DOHH2 (cell line): ENCODE measurements at regions not wholly inside any gene's neighbourhood (a gene's known extent, or its start where the extent isn't known, plus 50 kb on each side); places are given as distances from the start of the nearest gene placed in this dataset.

Source experiments
- CTCF ChIP-seq: fragments of 200-600 bp; sonication (generic); IDR thresholded peaks from one replicate; pipeline ENCODE4 v1.5.1; 2014; ENCODE audit warnings: antibody characterized with exemption, mild to moderate bottlenecking, low read depth, low read length; ENCODE audit not compliant: poor library complexity, severe bottlenecking
- EZH2phosphoT487 ChIP-seq: fragments of 200-600 bp; sonication (generic); IDR thresholded peaks from 2 replicates; pipeline ENCODE4 v1.6.1; 2017; ENCODE audit warnings: borderline replicate concordance, mild to moderate bottlenecking, antibody characterized with exemption, low read length, moderate library complexity, mixed read lengths

DNA sequence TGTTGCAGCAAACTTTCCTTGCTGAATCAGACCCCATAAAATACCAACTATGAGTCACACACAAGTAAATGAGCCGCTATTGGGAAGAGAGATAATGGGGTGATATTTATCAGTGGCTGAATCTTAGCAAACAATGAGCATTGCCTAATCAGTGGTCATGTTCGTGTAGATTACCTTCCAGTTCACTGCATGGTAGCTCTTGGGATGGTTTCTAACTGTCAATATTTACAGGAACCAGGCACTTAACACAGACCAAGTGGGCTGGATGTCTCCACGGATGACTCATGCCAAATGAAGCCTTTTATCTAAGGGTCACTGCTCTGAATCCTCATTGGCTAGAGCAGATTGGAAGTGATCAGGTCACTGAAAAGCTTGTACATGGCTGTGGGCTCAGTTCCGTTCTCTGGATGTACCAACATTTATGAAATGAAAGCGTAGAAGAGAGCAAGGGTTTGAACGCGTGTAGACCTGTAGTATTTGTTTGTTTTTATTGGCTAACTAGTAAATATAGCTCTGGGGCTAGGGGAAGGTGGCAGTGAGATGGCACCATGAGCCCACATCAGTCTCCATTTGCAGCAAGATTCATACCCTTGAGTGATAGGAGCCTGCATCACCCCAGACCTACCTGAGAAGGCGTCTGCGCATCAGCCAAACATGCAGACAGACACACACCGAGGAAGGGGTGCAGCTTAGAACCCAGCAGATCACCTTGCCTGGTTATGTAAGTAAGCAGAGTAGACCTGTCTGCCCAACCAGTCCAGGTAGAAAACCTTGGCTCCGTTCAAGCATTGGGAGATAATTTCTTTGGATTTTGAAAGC, 153.3 kb downstream of the TOMM20 start:
- TF ChIP-seq CTCF = no peak
- TF ChIP-seq EZH2phosphoT487 = no peak
